ENCODE measurements at regions not wholly inside any gene's neighbourhood (a gene's known extent, or its start where the extent isn't known, plus 50 kb on each side); places are given as distances from the start of the nearest gene placed in this dataset.

- ChIA-PET CTCF (interaction anchor here (0.7 kb wide), 1 partner anchor 1212 kb away, joined by 3 read pairs; no protein-coding TSS in a partner anchor), POLR2A (no interaction called here)
- H3K4me3 ChIP-seq (ENCODE audit: low read depth, low read length): no peak overlapping the region
- no peaks in the 10 kb centered on the region for H3K27me3 ChIP-seq (ENCODE audit: control insufficient read depth, insufficient read depth, low read length)
- no peak for DNase-seq (ENCODE audit: low read depth)
- TF ChIP-seq CTCF (IDR thresholded peaks at IDR 0.05; ENCODE audit: insufficient read depth, low read depth, low read length): no peak
- no peaks in the 10 kb centered on the region for H3K36me3 ChIP-seq (ENCODE audit: control insufficient read depth, insufficient read depth, low read length)
These were observed 191.8 kb downstream of the LYPLAL1 start for GRCh38 chr1:219365451-219365850.

GRCh38 chr1:219362702-219363101 lies 189.0 kb downstream of the LYPLAL1 start:
- TF ChIP-seq CTCF (IDR thresholded peaks at IDR 0.05; ENCODE audit: insufficient read depth, low read depth, low read length): no peak
- no peaks in the 10 kb centered on the region for H3K36me3 ChIP-seq (ENCODE audit: control insufficient read depth, insufficient read depth, low read length)
- no peak overlapping the region for H3K4me3 ChIP-seq (ENCODE audit: low read depth, low read length)
- CTCF ChIA-PET: no interaction called here
- POLR2A ChIA-PET: no interaction called here
- H3K27me3 ChIP-seq (ENCODE audit: control insufficient read depth, insufficient read depth, low read length): no peaks in the 10 kb centered on the region
- no peak for DNase-seq (ENCODE audit: low read depth)

- CTCF ChIA-PET: no interaction called here
These were observed 185.4 kb downstream of the LYPLAL1 start for GRCh38 chr1:219359126-219359525.

GRCh38 chr1:219358080-219358479 lies 184.4 kb downstream of the LYPLAL1 start:
- CTCF ChIA-PET: no interaction called here
- no peaks in the 10 kb centered on the region for H3K36me3 ChIP-seq (ENCODE audit: control insufficient read depth, insufficient read depth, low read length)
- no peak overlapping the region for H3K4me3 ChIP-seq (ENCODE audit: low read depth, low read length)
- no peak for DNase-seq (ENCODE audit: low read depth)
- H3K27me3 ChIP-seq (ENCODE audit: control insufficient read depth, insufficient read depth, low read length): no peaks in the 10 kb centered on the region; the same call in 1 of the 2 replicates
- TF ChIP-seq CTCF (IDR thresholded peaks at IDR 0.05; ENCODE audit: insufficient read depth, low read depth, low read length): no peak
- POLR2A ChIA-PET: no interaction called here

More at GRCh38 chr1:219359126-219359525, 185.4 kb downstream of the LYPLAL1 start:
- no peak for DNase-seq (ENCODE audit: low read depth)
- POLR2A ChIA-PET: no interaction called here
- H3K27me3 ChIP-seq (ENCODE audit: control insufficient read depth, insufficient read depth, low read length): no peaks in the 10 kb centered on the region
- TF ChIP-seq CTCF (IDR thresholded peaks at IDR 0.05; ENCODE audit: insufficient read depth, low read depth, low read length): no peak
- H3K4me3 ChIP-seq (ENCODE audit: low read depth, low read length): no peak overlapping the region
- no peaks in the 10 kb centered on the region for H3K36me3 ChIP-seq (ENCODE audit: control insufficient read depth, insufficient read depth, low read length)

- no peak for TF ChIP-seq CTCF (IDR thresholded peaks at IDR 0.05; ENCODE audit: insufficient read depth, low read depth, low read length)
- H3K27me3 ChIP-seq (ENCODE audit: control insufficient read depth, insufficient read depth, low read length): no peaks in the 10 kb centered on the region; the same call in 1 of the 2 replicates
- CTCF ChIA-PET: no interaction called here
- no peak overlapping the region for H3K4me3 ChIP-seq (ENCODE audit: low read depth, low read length)
- POLR2A ChIA-PET: no interaction called here
- DNase-seq (ENCODE audit: low read depth): no peak
- H3K36me3 ChIP-seq (ENCODE audit: control insufficient read depth, insufficient read depth, low read length): no peaks in the 10 kb centered on the region
These were observed 181.3 kb downstream of the LYPLAL1 start for GRCh38 chr1:219354962-219355361.

Data from BJ (cell line).